Muscle layer of duodenum (tissue), 2 donors: ENCODE measurements at regions not wholly inside any gene's neighbourhood (a gene's known extent, or its start where the extent isn't known, plus 50 kb on each side); places are given as distances from the start of the nearest gene placed in this dataset.

ENCODE experiments used
- H3K27ac ChIP-seq: one replicate; pipeline ENCODE4 v1.7.0; 2013; ENCODE audit warnings: mild to moderate bottlenecking, low read length
- H3K27me3 ChIP-seq: one replicate; pipeline ENCODE4 v1.7.0; 2013; ENCODE audit warnings: low read depth, mild to moderate bottlenecking, control low read depth, low read length
- H3K36me3 ChIP-seq, 2 donors: one replicate each; pipeline ENCODE4 v1.7.0; 2013; ENCODE audit warnings: low read length in 2 of 2, control low read depth in 1 of 2, mild to moderate bottlenecking in 1 of 2; ENCODE audit not compliant: insufficient read depth in 2 of 2, control insufficient read depth in 1 of 2
- H3K4me1 ChIP-seq, 2 donors: one replicate each; pipeline ENCODE4 v1.7.0; 2013; ENCODE audit warnings: low read length in 2 of 2, mild to moderate bottlenecking in 2 of 2, control low read depth in 1 of 2, moderate library complexity in 1 of 2; ENCODE audit not compliant: insufficient read depth in 2 of 2, control insufficient read depth in 1 of 2
- H3K4me3 ChIP-seq, 2 donors: one replicate each; pipeline ENCODE4 v1.7.0; 2013; ENCODE audit warnings: low read length in 2 of 2, low read depth in 1 of 2, mild to moderate bottlenecking in 1 of 2
- H3K9me3 ChIP-seq, 2 donors: one replicate each; pipeline ENCODE4 v1.7.0; 2013; ENCODE audit warnings: low read length in 2 of 2, control low read depth in 1 of 2, mild to moderate bottlenecking in 1 of 2; ENCODE audit not compliant: control insufficient read depth in 1 of 2
- donor health status: healthy.

DNA sequence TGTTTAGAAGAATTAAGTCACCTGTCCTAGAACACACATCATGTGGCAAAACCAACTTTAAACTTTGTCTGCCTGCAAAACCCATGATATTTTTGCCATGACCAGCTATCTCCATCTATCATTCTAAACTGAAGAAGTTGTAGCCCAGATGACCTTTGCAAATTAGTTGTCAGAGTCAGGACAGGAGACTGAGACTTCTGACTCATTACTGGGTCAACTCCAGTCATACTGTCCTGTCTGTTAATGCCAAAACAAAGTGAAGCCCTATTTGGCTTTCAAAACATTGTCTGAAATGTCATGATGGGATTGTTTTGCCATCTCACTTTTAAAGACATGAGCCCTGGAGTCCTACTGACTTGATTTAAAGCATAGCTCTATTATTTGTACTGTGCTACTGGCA is 365.7 kb upstream of the CPEB2 start:
- H3K27ac ChIP-seq = no peak overlapping the region
- H3K27me3 ChIP-seq = no peaks in the 10 kb centered on the region
- H3K9me3 ChIP-seq = no peaks in the 10 kb centered on the region
- no peaks in the 10 kb centered on the region for H3K4me1 ChIP-seq
- no peak overlapping the region for H3K4me3 ChIP-seq
- no peaks in the 10 kb centered on the region for H3K36me3 ChIP-seq

DNA sequence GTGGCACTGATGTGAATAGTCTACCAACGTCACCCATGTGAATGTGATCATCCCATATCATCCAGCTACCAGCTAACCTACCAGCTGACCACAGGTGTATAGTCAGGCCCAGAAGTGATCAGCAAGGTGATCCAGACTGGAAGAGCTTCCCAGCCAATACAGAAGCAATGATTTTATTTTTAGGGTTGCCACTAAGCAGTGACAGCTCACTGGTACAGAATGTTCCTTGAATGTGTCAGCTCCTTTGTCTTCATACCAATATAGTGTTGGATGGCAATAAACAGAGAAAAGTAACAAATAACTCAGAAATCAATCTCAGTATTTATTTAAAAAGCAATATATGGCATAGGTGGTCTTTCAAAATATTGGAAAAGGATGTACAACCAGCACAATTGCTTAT is 361.8 kb upstream of the CPEB2 start:
- H3K36me3 ChIP-seq = no peaks in the 10 kb centered on the region
- H3K4me3 ChIP-seq = no peak overlapping the region
- H3K27me3 ChIP-seq = no peaks in the 10 kb centered on the region
- H3K4me1 ChIP-seq = no peaks in the 10 kb centered on the region
- H3K27ac ChIP-seq = no peak overlapping the region
- no peaks in the 10 kb centered on the region for H3K9me3 ChIP-seq

GRCh38 chr4:14641871-14642270 is 360.4 kb upstream of the CPEB2 start:
- no peaks in the 10 kb centered on the region for H3K9me3 ChIP-seq
- H3K27me3 ChIP-seq = no peaks in the 10 kb centered on the region
- no peak overlapping the region for H3K27ac ChIP-seq
- no peaks in the 10 kb centered on the region for H3K4me1 ChIP-seq
- H3K4me3 ChIP-seq = no peak overlapping the region
- no peaks in the 10 kb centered on the region for H3K36me3 ChIP-seq

- H3K4me1 ChIP-seq = no peaks in the 10 kb centered on the region
- no peak overlapping the region for H3K4me3 ChIP-seq
- no peaks in the 10 kb centered on the region for H3K27me3 ChIP-seq
- no peaks in the 10 kb centered on the region for H3K9me3 ChIP-seq
- H3K36me3 ChIP-seq = no peaks in the 10 kb centered on the region
- no peak overlapping the region for H3K27ac ChIP-seq
Measured at GRCh38 chr4:14644580-14645282, 357.6 kb upstream of the CPEB2 start.

GRCh38 chr4:14646831-14647230 is 355.4 kb upstream of the CPEB2 start:
- H3K27ac ChIP-seq = no peak overlapping the region
- no peaks in the 10 kb centered on the region for H3K9me3 ChIP-seq
- H3K36me3 ChIP-seq = no peaks in the 10 kb centered on the region
- no peaks in the 10 kb centered on the region for H3K4me1 ChIP-seq
- no peaks in the 10 kb centered on the region for H3K27me3 ChIP-seq
- no peak overlapping the region for H3K4me3 ChIP-seq

- H3K27me3 ChIP-seq = no peaks in the 10 kb centered on the region
- no peaks in the 10 kb centered on the region for H3K9me3 ChIP-seq
- no peaks in the 10 kb centered on the region for H3K4me1 ChIP-seq
- no peak overlapping the region for H3K4me3 ChIP-seq
- H3K27ac ChIP-seq = no peak overlapping the region
- H3K36me3 ChIP-seq = no peaks in the 10 kb centered on the region
Measured at GRCh38 chr4:14650127-14650526, 352.2 kb upstream of the CPEB2 start.

- Histone ChIP-seq H3K27me3 (no peaks in the 10 kb centered on the region), H3K27ac (no peak overlapping the region), H3K9me3 (no peaks in the 10 kb centered on the region), H3K4me3 (no peak overlapping the region), H3K4me1 (no peaks in the 10 kb centered on the region), H3K36me3 (no peaks in the 10 kb centered on the region)
Measured at GRCh38 chr4:14652522-14652921, 349.8 kb upstream of the CPEB2 start.

DNA sequence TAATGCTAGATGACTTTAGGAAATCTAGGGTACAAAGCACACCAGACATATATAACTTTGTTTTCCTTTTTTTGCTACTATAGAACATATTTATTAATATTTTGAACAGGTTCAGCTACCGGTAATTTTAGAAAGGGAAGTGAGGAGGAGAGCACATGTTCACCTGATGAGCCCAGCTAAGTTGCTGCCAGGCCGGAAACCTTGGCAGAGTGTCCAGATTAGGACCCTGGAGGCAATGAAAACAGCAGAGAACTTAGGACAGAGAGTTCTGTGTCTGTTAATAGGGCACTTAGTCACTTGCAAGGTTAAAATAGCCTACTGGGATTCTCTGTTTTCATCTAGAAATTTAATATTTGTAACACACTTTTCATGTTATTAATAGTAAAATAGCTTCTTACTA is 348.9 kb upstream of the CPEB2 start:
- Histone ChIP-seq H3K4me3 (no peak overlapping the region), H3K36me3 (no peaks in the 10 kb centered on the region), H3K27ac (no peak overlapping the region), H3K9me3 (no peaks in the 10 kb centered on the region), H3K4me1 (no peaks in the 10 kb centered on the region), H3K27me3 (no peaks in the 10 kb centered on the region)

DNA sequence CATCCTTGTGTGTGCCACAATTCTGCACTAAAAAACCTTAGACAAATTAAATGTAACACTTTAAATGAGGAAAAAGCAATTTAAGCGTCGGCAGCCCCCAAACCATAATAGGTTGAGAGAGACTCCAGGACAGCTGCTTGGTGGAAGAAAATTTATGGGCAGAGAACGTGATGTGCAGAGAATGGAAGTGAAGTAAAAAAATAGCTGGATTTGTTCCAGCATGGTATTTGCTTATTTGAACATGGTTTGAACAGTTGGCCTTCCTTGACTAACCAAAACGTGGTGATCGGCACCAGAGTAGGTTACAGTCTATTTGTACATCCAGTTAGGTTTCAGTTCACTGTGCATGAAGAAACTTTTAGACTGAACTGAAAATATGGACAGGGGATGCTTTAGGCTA is 343.0 kb upstream of the CPEB2 start:
- Histone ChIP-seq H3K36me3 (no peaks in the 10 kb centered on the region), H3K27ac (no peak overlapping the region), H3K27me3 (no peaks in the 10 kb centered on the region)

DNA sequence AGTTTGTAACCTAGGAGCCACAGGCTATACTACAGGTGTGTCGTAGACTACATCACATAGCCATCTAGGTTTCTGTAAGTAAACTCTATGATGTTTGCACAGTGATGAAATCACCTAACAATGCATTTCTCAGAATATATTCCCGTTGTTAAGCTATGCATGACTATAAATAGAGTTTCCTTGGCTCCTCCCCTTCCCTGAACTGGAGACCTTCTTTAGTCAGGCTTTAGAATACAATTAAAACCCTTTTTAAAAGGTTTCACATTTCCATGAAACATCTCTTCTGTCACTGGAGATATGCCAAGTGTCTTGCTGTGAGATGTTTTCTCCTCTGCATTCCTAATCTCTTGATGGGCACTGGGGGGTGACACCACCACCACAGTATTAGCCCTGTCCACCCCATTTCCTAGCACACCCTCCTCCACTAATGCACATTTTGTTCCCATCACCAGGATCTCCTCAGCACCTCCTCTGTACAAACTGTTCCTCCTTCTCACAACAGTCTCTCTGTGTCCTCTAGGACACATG is 334.6 kb upstream of the CPEB2 start:
- Histone ChIP-seq H3K27me3 (no peaks in the 10 kb centered on the region), H3K36me3 (no peaks in the 10 kb centered on the region), H3K27ac (no peak overlapping the region), H3K4me3 (no peak overlapping the region), H3K9me3 (peaks cover 5 to 8% of the 10 kb centered on the region in 2 donors), H3K4me1 (no peaks in the 10 kb centered on the region)

More for the DNA sequence above, 343.0 kb upstream of the CPEB2 start:
- H3K4me1 ChIP-seq = no peaks in the 10 kb centered on the region
- peaks cover 0 to 2% of the 10 kb centered on the region in 2 donors for H3K9me3 ChIP-seq
- H3K4me3 ChIP-seq = no peak overlapping the region

DNA sequence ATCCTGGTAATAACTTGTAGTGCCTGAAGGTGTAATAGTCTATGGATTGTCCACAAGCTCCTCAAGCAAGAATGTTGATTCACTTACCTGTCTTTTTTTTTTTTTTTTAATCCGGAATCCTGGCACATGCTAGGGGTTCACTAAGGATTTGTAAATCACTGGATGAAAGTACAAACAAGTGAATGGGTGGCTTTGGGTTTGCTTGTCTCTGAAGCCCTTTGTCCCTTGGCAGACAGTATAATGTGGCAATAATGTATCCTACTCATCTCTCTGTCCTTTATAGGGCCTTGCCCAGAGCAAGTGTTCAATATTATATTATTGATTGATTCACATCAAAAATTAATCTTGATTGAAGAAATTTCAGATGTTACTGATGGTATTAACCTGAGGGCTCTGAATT is 334.0 kb upstream of the CPEB2 start:
- H3K27me3 ChIP-seq = no peaks in the 10 kb centered on the region
- peaks cover 5 to 6% of the 10 kb centered on the region in 2 donors for H3K9me3 ChIP-seq
- H3K36me3 ChIP-seq = no peaks in the 10 kb centered on the region
- H3K4me1 ChIP-seq = no peaks in the 10 kb centered on the region
- no peak overlapping the region for H3K27ac ChIP-seq
- no peak overlapping the region for H3K4me3 ChIP-seq

GRCh38 chr4:14669371-14669770 is 332.9 kb upstream of the CPEB2 start:
- Histone ChIP-seq H3K4me1 (no peaks in the 10 kb centered on the region), H3K36me3 (no peaks in the 10 kb centered on the region), H3K27ac (no peak overlapping the region), H3K4me3 (no peak overlapping the region), H3K27me3 (no peaks in the 10 kb centered on the region), H3K9me3 (peaks cover 5 to 6% of the 10 kb centered on the region in 2 donors)
